ENCODE measurements at regions not wholly inside any gene's neighbourhood (a gene's known extent, or its start where the extent isn't known, plus 50 kb on each side); places are given as distances from the start of the nearest gene placed in this dataset.

DNA sequence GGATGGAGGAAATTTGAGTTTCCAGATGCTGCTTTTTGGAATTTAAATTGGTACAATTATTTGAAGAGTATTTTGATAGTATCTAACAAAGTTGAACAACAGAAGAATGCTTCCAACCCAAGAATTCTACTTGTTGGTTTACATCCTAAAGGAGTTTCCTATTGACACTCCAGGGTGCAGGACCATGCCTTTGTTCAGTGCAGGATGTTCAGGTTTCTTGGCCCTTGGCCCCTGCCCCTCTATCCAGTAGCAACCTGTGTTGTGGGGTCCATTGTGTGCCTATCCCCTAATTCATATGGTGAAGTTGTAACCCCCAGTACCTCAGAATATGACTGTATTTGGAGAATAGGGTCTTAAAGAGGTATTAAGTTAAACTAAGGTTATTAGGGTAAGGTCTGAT is 750.0 kb upstream of the ZNF608 start:
- Mint-ChIP-seq H3K27me3 (ENCODE audit: insufficient read depth, unreplicated experiment) (no peaks in the 10 kb centered on the region), H3K4me3 (ENCODE audit: unreplicated experiment) (no peak overlapping the region), H3K36me3 (ENCODE audit: insufficient read depth, unreplicated experiment) (no peaks in the 10 kb centered on the region), H3K9me3 (ENCODE audit: unreplicated experiment) (no peaks in the 10 kb centered on the region), H3K27ac (ENCODE audit: unreplicated experiment) (no peak overlapping the region), H3K4me1 (ENCODE audit: low read depth, unreplicated experiment) (peaks cover 7% of the 10 kb centered on the region)
- Histone ChIP-seq H3K4me1 (no peaks in the 10 kb centered on the region), H3K36me3 (ENCODE audit: control insufficient read depth, insufficient read depth, low read length) (no peaks in the 10 kb centered on the region), H3K27me3 (replicated peaks; ENCODE audit: control insufficient read depth, insufficient read depth, low read length) (no peaks in the 10 kb centered on the region), H3K9me3 (no peaks in the 10 kb centered on the region), H3K4me3 (ENCODE audit: low read depth, low read length) (no peak overlapping the region)
- intact Hi-C loops (cut with micrococcal nuclease; ENCODE audit: unreplicated experiment): no loop called here
- CTCF ChIA-PET: no interaction called here
- BruUV-seq (replicated peaks): no TSS peak
- POLR2A ChIA-PET: no interaction called here
- TF ChIP-seq, protein P1, sequence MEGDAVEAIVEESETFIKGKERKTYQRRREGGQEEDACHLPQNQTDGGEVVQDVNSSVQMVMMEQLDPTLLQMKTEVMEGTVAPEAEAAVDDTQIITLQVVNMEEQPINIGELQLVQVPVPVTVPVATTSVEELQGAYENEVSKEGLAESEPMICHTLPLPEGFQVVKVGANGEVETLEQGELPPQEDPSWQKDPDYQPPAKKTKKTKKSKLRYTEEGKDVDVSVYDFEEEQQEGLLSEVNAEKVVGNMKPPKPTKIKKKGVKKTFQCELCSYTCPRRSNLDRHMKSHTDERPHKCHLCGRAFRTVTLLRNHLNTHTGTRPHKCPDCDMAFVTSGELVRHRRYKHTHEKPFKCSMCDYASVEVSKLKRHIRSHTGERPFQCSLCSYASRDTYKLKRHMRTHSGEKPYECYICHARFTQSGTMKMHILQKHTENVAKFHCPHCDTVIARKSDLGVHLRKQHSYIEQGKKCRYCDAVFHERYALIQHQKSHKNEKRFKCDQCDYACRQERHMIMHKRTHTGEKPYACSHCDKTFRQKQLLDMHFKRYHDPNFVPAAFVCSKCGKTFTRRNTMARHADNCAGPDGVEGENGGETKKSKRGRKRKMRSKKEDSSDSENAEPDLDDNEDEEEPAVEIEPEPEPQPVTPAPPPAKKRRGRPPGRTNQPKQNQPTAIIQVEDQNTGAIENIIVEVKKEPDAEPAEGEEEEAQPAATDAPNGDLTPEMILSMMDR (IDR thresholded peaks at IDR 0.05; ENCODE audit: insufficient read depth in 1 of 2, low read depth in 1 of 2, low read length in 1 of 2, severe bottlenecking in 1 of 2, unreplicated experiment in 1 of 2): no peak
- no peak for DNase-seq

DNA sequence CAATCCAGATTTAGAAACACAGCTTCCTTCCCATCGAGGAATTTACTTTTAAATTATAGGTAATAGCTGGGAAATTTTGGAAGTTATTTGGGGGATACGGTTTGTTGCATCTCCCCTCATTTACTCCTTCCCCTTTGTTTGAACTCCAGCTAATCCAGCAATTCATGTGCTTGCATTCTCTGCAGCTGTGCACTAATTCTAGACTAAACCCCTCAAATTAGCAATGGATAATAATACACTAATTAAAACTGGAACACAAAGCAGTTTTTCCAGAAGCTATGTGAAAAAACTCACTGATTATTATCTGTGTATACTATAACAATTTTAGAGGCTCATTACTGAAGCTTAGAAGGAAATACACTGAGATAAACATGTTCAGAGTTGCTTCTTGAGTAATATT is 751.2 kb upstream of the ZNF608 start:
- Mint-ChIP-seq H3K36me3 (ENCODE audit: insufficient read depth, unreplicated experiment) (no peaks in the 10 kb centered on the region), H3K27me3 (ENCODE audit: insufficient read depth, unreplicated experiment) (no peaks in the 10 kb centered on the region), H3K4me3 (ENCODE audit: unreplicated experiment) (no peak overlapping the region), H3K4me1 (ENCODE audit: low read depth, unreplicated experiment) (peaks cover 7% of the 10 kb centered on the region), H3K27ac (ENCODE audit: unreplicated experiment) (no peak overlapping the region), H3K9me3 (ENCODE audit: unreplicated experiment) (no peaks in the 10 kb centered on the region)
- no peak overlapping the region for H3K4me3 ChIP-seq (ENCODE audit: low read depth, low read length)
- TF ChIP-seq, protein P1 (IDR thresholded peaks at IDR 0.05; ENCODE audit: insufficient read depth in 1 of 2, low read depth in 1 of 2, low read length in 1 of 2, severe bottlenecking in 1 of 2, unreplicated experiment in 1 of 2): no peak
- no peaks in the 10 kb centered on the region for H3K36me3 ChIP-seq (ENCODE audit: control insufficient read depth, insufficient read depth, low read length)
- ChIA-PET POLR2A (no interaction called here), CTCF (no interaction called here)
- intact Hi-C loops (cut with micrococcal nuclease; ENCODE audit: unreplicated experiment): no loop called here
- H3K27me3 ChIP-seq (replicated peaks; ENCODE audit: control insufficient read depth, insufficient read depth, low read length): no peaks in the 10 kb centered on the region
- no peak for DNase-seq
- no peaks in the 10 kb centered on the region for H3K4me1 ChIP-seq
- no peaks in the 10 kb centered on the region for H3K9me3 ChIP-seq
- BruUV-seq (replicated peaks): no TSS peak

DNA sequence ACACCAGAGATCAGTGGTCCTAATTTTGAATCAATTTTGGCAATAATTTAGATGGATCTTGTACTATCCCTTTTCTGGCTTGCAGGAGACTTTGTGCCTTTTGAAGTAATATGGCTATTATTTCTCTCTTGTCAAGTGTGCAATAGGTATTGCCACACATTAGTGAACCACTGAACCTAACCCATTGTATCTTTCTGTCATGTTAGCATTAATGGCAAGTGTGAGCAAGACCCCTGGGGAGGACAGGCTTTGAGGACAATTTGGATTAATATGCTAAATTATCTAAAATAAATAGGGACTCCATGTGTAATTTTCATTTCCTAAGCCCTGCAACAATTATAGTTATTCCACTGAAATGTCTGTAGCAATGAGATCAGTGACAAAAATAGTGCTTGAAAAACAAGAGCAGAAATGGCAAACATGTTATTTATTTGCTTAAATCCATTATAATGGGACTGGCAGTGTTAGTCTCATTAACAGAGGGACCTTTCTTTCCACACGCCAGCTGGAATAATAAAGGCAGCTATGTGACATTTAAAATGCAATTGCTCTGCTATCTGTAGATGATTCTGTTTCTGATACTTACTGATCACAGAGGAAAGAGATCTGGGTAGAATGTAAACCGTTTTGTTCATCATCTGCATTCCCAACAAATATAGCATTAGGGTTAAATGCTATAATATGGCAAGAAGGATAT is 753.3 kb upstream of the ZNF608 start:
- Histone ChIP-seq H3K4me1 (no peaks in the 10 kb centered on the region), H3K27me3 (replicated peaks; ENCODE audit: control insufficient read depth, insufficient read depth, low read length) (no peaks in the 10 kb centered on the region), H3K36me3 (ENCODE audit: control insufficient read depth, insufficient read depth, low read length) (no peaks in the 10 kb centered on the region), H3K9me3 (no peaks in the 10 kb centered on the region), H3K4me3 (ENCODE audit: low read depth, low read length) (no peak overlapping the region)
- DNase-seq: no peak
- H3K4me1 Mint-ChIP-seq (ENCODE audit: low read depth, unreplicated experiment): peaks cover 7% of the 10 kb centered on the region
- H3K4me3 Mint-ChIP-seq (ENCODE audit: unreplicated experiment): no peak overlapping the region
- POLR2A ChIA-PET: interaction anchor here (0.6 kb wide), 1 partner anchor 76 kb away, joined by 3 read pairs; no protein-coding TSS in a partner anchor
- TF ChIP-seq, protein P1 (IDR thresholded peaks at IDR 0.05; ENCODE audit: insufficient read depth in 1 of 2, low read depth in 1 of 2, low read length in 1 of 2, severe bottlenecking in 1 of 2, unreplicated experiment in 1 of 2): no peak
- no peaks in the 10 kb centered on the region for H3K36me3 Mint-ChIP-seq (ENCODE audit: insufficient read depth, unreplicated experiment)
- no peak overlapping the region for H3K27ac Mint-ChIP-seq (ENCODE audit: unreplicated experiment)
- CTCF ChIA-PET: no interaction called here
- intact Hi-C loops (cut with micrococcal nuclease; ENCODE audit: unreplicated experiment): no loop called here
- H3K9me3 Mint-ChIP-seq (ENCODE audit: unreplicated experiment): no peaks in the 10 kb centered on the region
- no peaks in the 10 kb centered on the region for H3K27me3 Mint-ChIP-seq (ENCODE audit: insufficient read depth, unreplicated experiment)
- BruUV-seq (replicated peaks): no TSS peak
